Astrocyte (in vitro differentiated cells and primary cell): ENCODE measurements at regions not wholly inside any gene's neighbourhood (a gene's known extent, or its start where the extent isn't known, plus 50 kb on each side); places are given as distances from the start of the nearest gene placed in this dataset.

Experiments used
- DNase-seq: peaks from one replicate; pipeline ENCODE4 v3.0.0-alpha.2; 2010; ENCODE audit warnings: low read depth
- FAIRE-seq: peaks from 2 replicates; lab custom pipeline; 2011; peaks lifted over from hg19 to GRCh38; lab: Jason Lieb, UNC
- H2AFZ ChIP-seq: 2 replicates; pipeline ENCODE4 v1.6.0; 2012; ENCODE audit warnings: low read depth, low read length, inconsistent platforms
- H3K27ac ChIP-seq: 2 replicates; pipeline ENCODE4 v1.5.1; 2011; ENCODE audit warnings: low read depth, low read length, inconsistent platforms
- H3K27me3 ChIP-seq: 2 replicates; pipeline ENCODE4 v1.6.0; 2011; ENCODE audit warnings: low read length, inconsistent platforms; ENCODE audit not compliant: insufficient read depth
- H3K36me3 ChIP-seq: 2 replicates; pipeline ENCODE4 v1.5.1; 2011; ENCODE audit warnings: low read length, inconsistent platforms; ENCODE audit not compliant: insufficient read depth
- H3K4me1 ChIP-seq: 2 replicates; pipeline ENCODE4 v1.5.1; 2011; ENCODE audit warnings: low read length, inconsistent platforms; ENCODE audit not compliant: insufficient read depth
- H3K4me2 ChIP-seq: 2 replicates; pipeline ENCODE4 v1.6.0; 2012; ENCODE audit warnings: low read length, inconsistent platforms
- H3K4me3 ChIP-seq: 2 replicates; pipeline ENCODE4 v1.5.1; 2011; ENCODE audit warnings: low read depth, mild to moderate bottlenecking, low read length, inconsistent platforms; ENCODE audit not compliant: insufficient read depth
- H3K79me2 ChIP-seq: 2 replicates; pipeline ENCODE4 v1.6.0; 2012; ENCODE audit warnings: mild to moderate bottlenecking, low read length, inconsistent platforms; ENCODE audit not compliant: insufficient read depth
- H3K9ac ChIP-seq: 2 replicates; pipeline ENCODE4 v1.6.0; 2012; ENCODE audit warnings: mild to moderate bottlenecking, low read length, inconsistent platforms
- H3K9me3 ChIP-seq: 2 replicates; pipeline ENCODE4 v1.5.1; 2012; ENCODE audit warnings: low read depth, mild to moderate bottlenecking, low read length, inconsistent platforms; ENCODE audit not compliant: insufficient read depth
- H4K20me1 ChIP-seq: 2 replicates; pipeline ENCODE4 v1.6.0; 2012; ENCODE audit warnings: low read length, inconsistent platforms; ENCODE audit not compliant: insufficient read depth
- H3K27ac Mint-ChIP-seq: one replicate; pipeline ENCODE4 v1.8.0; 2021; ENCODE audit warnings: mild to moderate bottlenecking, mixed read lengths; ENCODE audit not compliant: unreplicated experiment
- H3K27me3 Mint-ChIP-seq: one replicate; pipeline ENCODE4 v1.8.0; 2021; ENCODE audit warnings: low read depth, mixed read lengths; ENCODE audit not compliant: unreplicated experiment
- H3K36me3 Mint-ChIP-seq: one replicate; pipeline ENCODE4 v1.8.0; 2021; ENCODE audit warnings: low read depth, mixed read lengths; ENCODE audit not compliant: unreplicated experiment
- H3K4me1 Mint-ChIP-seq: one replicate; pipeline ENCODE4 v1.8.0; 2021; ENCODE audit warnings: low read depth, mixed read lengths; ENCODE audit not compliant: unreplicated experiment
- H3K4me3 Mint-ChIP-seq: one replicate; pipeline ENCODE4 v1.8.0; 2021; ENCODE audit warnings: mild to moderate bottlenecking, moderate library complexity, mixed read lengths; ENCODE audit not compliant: unreplicated experiment
- H3K9me3 Mint-ChIP-seq: one replicate; pipeline ENCODE4 v1.8.0; 2021; ENCODE audit warnings: mild to moderate bottlenecking, mixed read lengths; ENCODE audit not compliant: unreplicated experiment
- EZH2 ChIP-seq: IDR thresholded peaks from 2 replicates; pipeline ENCODE4 v1.6.1; 2012; ENCODE audit warnings: mild to moderate bottlenecking, low read length, inconsistent platforms; ENCODE audit not compliant: insufficient read depth
- TF ChIP-seq, protein P1 (sequence below): IDR thresholded peaks from 2 replicates; pipeline ENCODE4 v1.5.1; 2011; ENCODE audit warnings: low read depth, mild to moderate bottlenecking, inconsistent platforms, low read length, moderate library complexity; ENCODE audit not compliant: insufficient read depth

GRCh38 chr3:78402720-78403119 is 1362.8 kb downstream of the ROBO2 start:
- Mint-ChIP-seq H3K27me3 (no peaks in the 10 kb centered on the region), H3K36me3 (no peaks in the 10 kb centered on the region), H3K4me1 (no peaks in the 10 kb centered on the region), H3K9me3 (no peaks in the 10 kb centered on the region), H3K27ac (no peak overlapping the region), H3K4me3 (no peak overlapping the region)
- no peaks in the 10 kb centered on the region for H3K79me2 ChIP-seq
- no peak overlapping the region for H3K9ac ChIP-seq
- H3K36me3 ChIP-seq, result no peaks in the 10 kb centered on the region
- no peaks in the 10 kb centered on the region for H3K4me1 ChIP-seq
- H3K4me2 ChIP-seq, result no peak overlapping the region
- FAIRE-seq (no peak), DNase-seq (no peak)
- H3K9me3 ChIP-seq, result no peaks in the 10 kb centered on the region
- TF ChIP-seq, protein P1, sequence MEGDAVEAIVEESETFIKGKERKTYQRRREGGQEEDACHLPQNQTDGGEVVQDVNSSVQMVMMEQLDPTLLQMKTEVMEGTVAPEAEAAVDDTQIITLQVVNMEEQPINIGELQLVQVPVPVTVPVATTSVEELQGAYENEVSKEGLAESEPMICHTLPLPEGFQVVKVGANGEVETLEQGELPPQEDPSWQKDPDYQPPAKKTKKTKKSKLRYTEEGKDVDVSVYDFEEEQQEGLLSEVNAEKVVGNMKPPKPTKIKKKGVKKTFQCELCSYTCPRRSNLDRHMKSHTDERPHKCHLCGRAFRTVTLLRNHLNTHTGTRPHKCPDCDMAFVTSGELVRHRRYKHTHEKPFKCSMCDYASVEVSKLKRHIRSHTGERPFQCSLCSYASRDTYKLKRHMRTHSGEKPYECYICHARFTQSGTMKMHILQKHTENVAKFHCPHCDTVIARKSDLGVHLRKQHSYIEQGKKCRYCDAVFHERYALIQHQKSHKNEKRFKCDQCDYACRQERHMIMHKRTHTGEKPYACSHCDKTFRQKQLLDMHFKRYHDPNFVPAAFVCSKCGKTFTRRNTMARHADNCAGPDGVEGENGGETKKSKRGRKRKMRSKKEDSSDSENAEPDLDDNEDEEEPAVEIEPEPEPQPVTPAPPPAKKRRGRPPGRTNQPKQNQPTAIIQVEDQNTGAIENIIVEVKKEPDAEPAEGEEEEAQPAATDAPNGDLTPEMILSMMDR, result no peak
- H4K20me1 ChIP-seq, result no peaks in the 10 kb centered on the region
- H3K27me3 ChIP-seq, result no peaks in the 10 kb centered on the region
- no peak overlapping the region for H3K27ac ChIP-seq
- no peak overlapping the region for H3K4me3 ChIP-seq
- H2AFZ ChIP-seq, result no peak overlapping the region

GRCh38 chr3:78405745-78406144 is 1362.1 kb downstream of the ROBO1 start:
- Histone ChIP-seq H3K9ac (no peak overlapping the region), H2AFZ (no peak overlapping the region), H3K79me2 (no peaks in the 10 kb centered on the region), H3K4me2 (no peak overlapping the region), H3K36me3 (no peaks in the 10 kb centered on the region), H4K20me1 (no peaks in the 10 kb centered on the region), H3K4me1 (no peaks in the 10 kb centered on the region), H3K27me3 (no peaks in the 10 kb centered on the region), H3K9me3 (no peaks in the 10 kb centered on the region), H3K4me3 (no peak overlapping the region), H3K27ac (no peak overlapping the region)
- Mint-ChIP-seq H3K4me3 (no peak overlapping the region), H3K27me3 (no peaks in the 10 kb centered on the region), H3K9me3 (no peaks in the 10 kb centered on the region), H3K27ac (no peak overlapping the region), H3K4me1 (no peaks in the 10 kb centered on the region), H3K36me3 (no peaks in the 10 kb centered on the region)
- DNase-seq, result no peak
- FAIRE-seq, result no peak
- TF ChIP-seq, protein P1, result no peak
- no peak for TF ChIP-seq EZH2

GRCh38 chr3:78406396-78406795 is 1361.4 kb downstream of the ROBO1 start:
- H3K27me3 ChIP-seq, result no peaks in the 10 kb centered on the region
- Mint-ChIP-seq H3K27ac (no peak overlapping the region), H3K36me3 (no peaks in the 10 kb centered on the region), H3K27me3 (no peaks in the 10 kb centered on the region), H3K4me1 (no peaks in the 10 kb centered on the region), H3K9me3 (no peaks in the 10 kb centered on the region), H3K4me3 (no peak overlapping the region)
- TF ChIP-seq EZH2, result no peak
- TF ChIP-seq, protein P1, result no peak
- H3K4me3 ChIP-seq, result no peak overlapping the region
- H3K36me3 ChIP-seq, result no peaks in the 10 kb centered on the region
- H3K9ac ChIP-seq, result no peak overlapping the region
- DNase-seq, result no peak
- no peak overlapping the region for H2AFZ ChIP-seq
- H3K4me2 ChIP-seq, result no peak overlapping the region
- no peaks in the 10 kb centered on the region for H3K4me1 ChIP-seq
- no peaks in the 10 kb centered on the region for H3K79me2 ChIP-seq
- FAIRE-seq, result no peak
- H4K20me1 ChIP-seq, result no peaks in the 10 kb centered on the region
- no peaks in the 10 kb centered on the region for H3K9me3 ChIP-seq
- H3K27ac ChIP-seq, result no peak overlapping the region
